ENCODE measurements at regions not wholly inside any gene's neighbourhood (a gene's known extent, or its start where the extent isn't known, plus 50 kb on each side); places are given as distances from the start of the nearest gene placed in this dataset.

- TF ChIP-seq, protein P1, sequence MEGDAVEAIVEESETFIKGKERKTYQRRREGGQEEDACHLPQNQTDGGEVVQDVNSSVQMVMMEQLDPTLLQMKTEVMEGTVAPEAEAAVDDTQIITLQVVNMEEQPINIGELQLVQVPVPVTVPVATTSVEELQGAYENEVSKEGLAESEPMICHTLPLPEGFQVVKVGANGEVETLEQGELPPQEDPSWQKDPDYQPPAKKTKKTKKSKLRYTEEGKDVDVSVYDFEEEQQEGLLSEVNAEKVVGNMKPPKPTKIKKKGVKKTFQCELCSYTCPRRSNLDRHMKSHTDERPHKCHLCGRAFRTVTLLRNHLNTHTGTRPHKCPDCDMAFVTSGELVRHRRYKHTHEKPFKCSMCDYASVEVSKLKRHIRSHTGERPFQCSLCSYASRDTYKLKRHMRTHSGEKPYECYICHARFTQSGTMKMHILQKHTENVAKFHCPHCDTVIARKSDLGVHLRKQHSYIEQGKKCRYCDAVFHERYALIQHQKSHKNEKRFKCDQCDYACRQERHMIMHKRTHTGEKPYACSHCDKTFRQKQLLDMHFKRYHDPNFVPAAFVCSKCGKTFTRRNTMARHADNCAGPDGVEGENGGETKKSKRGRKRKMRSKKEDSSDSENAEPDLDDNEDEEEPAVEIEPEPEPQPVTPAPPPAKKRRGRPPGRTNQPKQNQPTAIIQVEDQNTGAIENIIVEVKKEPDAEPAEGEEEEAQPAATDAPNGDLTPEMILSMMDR (conservative IDR thresholded peaks at IDR 0.05; ENCODE audit: low read length) = no peak
- no peak for TF ChIP-seq EZH2phosphoT487 (IDR thresholded peaks at IDR 0.05; ENCODE audit: borderline replicate concordance)
Measured at GRCh38 chr11:128331317-128331716, 256.0 kb downstream of the ETS1 start.
